Heart left ventricle (tissue), 16 donors: ENCODE measurements at regions not wholly inside any gene's neighbourhood (a gene's known extent, or its start where the extent isn't known, plus 50 kb on each side); places are given as distances from the start of the nearest gene placed in this dataset.

Experiments
- ATAC-seq, 4 donors: fragments of 200-7000 bp; cut with Tn5 transposase; one replicate each; pipeline ENCODE4 v1.9.1; 2020 to 2022; ENCODE audit warnings: moderate library complexity in 4 of 4, mild to moderate bottlenecking in 3 of 4, moderate number of reproducible peaks in 1 of 4
- DNase-seq, 5 donors: peaks; one replicate each; pipeline ENCODE4 v3.0.0-alpha.2; 2020
- H3K27ac ChIP-seq, 12 donors: fragments of 200-600 bp; sonication (generic) in 4 of 12; one replicate each; pipeline versions ENCODE4 v1.5.0 to v1.8.0; 2016 to 2022; ENCODE audit warnings: mild to moderate bottlenecking in 2 of 12
- H3K27me3 ChIP-seq, 9 donors: fragments of 200-600 bp; sonication (generic) in 2 of 9; one replicate each; pipeline versions ENCODE4 v1.5.1 to v1.8.0; 2016 to 2022; ENCODE audit warnings: mild to moderate bottlenecking in 3 of 9
- H3K36me3 ChIP-seq, 9 donors: fragments of 200-600 bp; sonication (generic) in 2 of 9; one replicate each; pipeline versions ENCODE4 v1.5.0 to v1.8.0; 2018 to 2022; ENCODE audit warnings: mild to moderate bottlenecking in 2 of 9
- H3K4me1 ChIP-seq, 12 donors: fragments of 200-600 bp; sonication (generic) in 4 of 12; one replicate each; pipeline versions ENCODE4 v1.5.0 to v1.8.0; 2016 to 2022; ENCODE audit warnings: mild to moderate bottlenecking in 3 of 12
- H3K4me3 ChIP-seq, 12 donors: fragments of 200-600 bp; sonication (generic) in 4 of 12; one replicate each; pipeline versions ENCODE4 v1.5.0 to v1.8.0; 2017 to 2022; ENCODE audit warnings: mild to moderate bottlenecking in 9 of 12, moderate library complexity in 4 of 12
- H3K9me3 ChIP-seq, 12 donors: fragments of 200-600 bp; sonication (generic) in 4 of 12; one replicate each; pipeline versions ENCODE4 v1.5.0 to v1.8.0; 2016 to 2022; ENCODE audit warnings: mild to moderate bottlenecking in 1 of 12
- CTCF ChIP-seq, 12 donors: fragments of 200-600 bp; sonication (generic) in 4 of 12; IDR thresholded peaks; one replicate each; pipeline versions ENCODE4 v1.5.0 to v1.8.0; 2018 to 2022; ENCODE audit warnings: antibody characterized with exemption in 12 of 12, mild to moderate bottlenecking in 5 of 12
- POLR2A ChIP-seq, 2 donors: fragments of 450-650 bp; IDR thresholded peaks; one replicate each; pipeline ENCODE4 v1.6.1; 2017; ENCODE audit warnings: antibody characterized with exemption in 2 of 2, mild to moderate bottlenecking in 2 of 2, moderate library complexity in 2 of 2
- WGBS, 4 donors: extraction: QIAGEN DNeasy Blood & Tissue Kit in 2 of 4; methylation state at CpG; one replicate each; pipeline versions ENCODE4 v1.1.5 to v1.1.7; 2013 to 2018; 5-methylcytosine and 5-hydroxymethylcytosine counted together
- intact Hi-C, 10 donors: fragments of 100-400 bp; cut with DNase I; formaldehyde crosslinking; loops; one replicate each; pipeline versions ENCODE4 v1.11.1 to v1.14.2; 2022
- donor health status: ischemic (EF 13 %, LVEDD 7.1; RV severe dilation, severe dysfunction).
- donor health status: healthy with polysubstance abuse.
- donor health status: DM: no; HTN: yes; CAD: no.
- donor health status: DM: no; HTN: no; CAD: no.
- donor health status: ischemic (EF 25% LVEDD 6.9; RV normal size, moderate dysfunction).
- donor health status: ischemic (EF 25% LVEDD 5.7; RV mildly dilated, moderate dysfunction).
- donor health status: healthy.
- donor health status: DM: yes; HTN: yes; CAD: no.
- donor health status: ischemic (EF 35%, LVEDD 5.7; RV mildly dilated, moderate dysfunction).
- donor health status: nonischemic (EF 11% LVEDD 7.7; RV severe dilation, severe dysfunction).
- donor health status: DM: yes; HTN: yes; CAD: no.
- donor health status: PGD.
- donor health status: ischemic (EF 29% LVEDD 5.4; RV normal size, mild dysfunction).
- donor health status: nonischemic (EF 23%, LVEDD 6.1; RV moderate dilation, normal function).

- no peak overlapping the region for H3K27ac ChIP-seq
- intact Hi-C loops = no loop called here
- no peaks in the 10 kb centered on the region for H3K4me1 ChIP-seq
- WGBS, 4 donors = 92 to 97% (median 94%) methylated on average over 1 of the region's 1 CpG
- no peaks in the 10 kb centered on the region for H3K36me3 ChIP-seq
- DNase-seq (no peak), ATAC-seq (no peak)
- no peaks in the 10 kb centered on the region for H3K27me3 ChIP-seq
- TF ChIP-seq POLR2A (IDR thresholded peaks at IDR 0.05) (no peak), CTCF (IDR thresholded peaks at IDR 0.05) (no peak)
- H3K4me3 ChIP-seq = no peak overlapping the region
- no peaks in the 10 kb centered on the region for H3K9me3 ChIP-seq
Observed at GRCh38 chr1:187433598-187433997, 604.8 kb downstream of the PLA2G4A start.

GRCh38 chr1:187442603-187443002, 613.9 kb downstream of the PLA2G4A start:
- intact Hi-C loops = no loop called here
- Histone ChIP-seq H3K4me3 (no peak overlapping the region), H3K27me3 (no peaks in the 10 kb centered on the region), H3K27ac (no peak overlapping the region), H3K9me3 (no peaks in the 10 kb centered on the region), H3K36me3 (no peaks in the 10 kb centered on the region), H3K4me1 (no peaks in the 10 kb centered on the region)
- ATAC-seq (no peak), DNase-seq (no peak)
- WGBS, 4 donors = 67 to 70% (median 69%) methylated on average over 3 of the region's 3 CpGs
- no peak for TF ChIP-seq CTCF (IDR thresholded peaks at IDR 0.05)
- TF ChIP-seq POLR2A (IDR thresholded peaks at IDR 0.05) = no peak

GRCh38 chr1:187443939-187444338, 615.2 kb downstream of the PLA2G4A start:
- TF ChIP-seq POLR2A (IDR thresholded peaks at IDR 0.05) (no peak), CTCF (IDR thresholded peaks at IDR 0.05) (no peak)
- Histone ChIP-seq H3K27me3 (no peaks in the 10 kb centered on the region), H3K27ac (no peak overlapping the region), H3K4me1 (no peaks in the 10 kb centered on the region), H3K4me3 (no peak overlapping the region), H3K9me3 (no peaks in the 10 kb centered on the region), H3K36me3 (no peaks in the 10 kb centered on the region)
- 68 to 79% (median 75%) methylated on average over 3 of the region's 3 CpGs for WGBS, 4 donors
- ATAC-seq (no peak), DNase-seq (no peak)
- intact Hi-C loops = no loop called here

- WGBS, 4 donors = 84 to 93% (median 87%) methylated on average over 2 of the region's 2 CpGs
- ATAC-seq = no peak
Observed at GRCh38 chr1:187445066-187445465, 616.3 kb downstream of the PLA2G4A start.

More at GRCh38 chr1:187445066-187445465, 616.3 kb downstream of the PLA2G4A start:
- intact Hi-C loops = no loop called here
- Histone ChIP-seq H3K27ac (no peak overlapping the region), H3K36me3 (no peaks in the 10 kb centered on the region), H3K4me3 (no peak overlapping the region), H3K9me3 (no peaks in the 10 kb centered on the region), H3K27me3 (no peaks in the 10 kb centered on the region), H3K4me1 (no peaks in the 10 kb centered on the region)
- TF ChIP-seq POLR2A (IDR thresholded peaks at IDR 0.05) (no peak), CTCF (IDR thresholded peaks at IDR 0.05) (no peak)
- DNase-seq = no peak
